Activated naive CD4-positive, alpha-beta T cell treated with anti-CD3 and anti-CD28 coated beads, Interleukin-2, amount 10 ng/mL, durations not matched to agents 7 days and 5 days (primary cell): ENCODE measurements at regions not wholly inside any gene's neighbourhood (a gene's known extent, or its start where the extent isn't known, plus 50 kb on each side); places are given as distances from the start of the nearest gene placed in this dataset.

ENCODE experiments used
- CTCF ChIA-PET: fragments of 350-600 bp; sonication (Branson Sonifier 250); formaldehyde crosslinking; loops from one replicate; lab custom pipeline; 2021; ENCODE audit warnings: antibody characterized with exemption; lab: Charles Lee
- DNase-seq: peaks from one replicate; pipeline ENCODE4 v3.0.0-alpha.2; 2020
- H3K27ac Mint-ChIP-seq: one replicate; pipeline ENCODE4 v1.8.0; 2021; ENCODE audit warnings: mild to moderate bottlenecking, moderate library complexity, mixed read lengths
- H3K27me3 Mint-ChIP-seq: one replicate; pipeline ENCODE4 v1.8.0; 2021; ENCODE audit warnings: mild to moderate bottlenecking, mixed read lengths
- H3K36me3 Mint-ChIP-seq: one replicate; pipeline ENCODE4 v1.8.0; 2021; ENCODE audit warnings: mixed read lengths
- H3K4me1 Mint-ChIP-seq: one replicate; pipeline ENCODE4 v1.8.0; 2021; ENCODE audit warnings: mixed read lengths
- H3K4me3 Mint-ChIP-seq: one replicate; pipeline ENCODE4 v1.8.0; 2021; ENCODE audit warnings: mild to moderate bottlenecking, moderate library complexity, mixed read lengths
- H3K9me3 Mint-ChIP-seq: one replicate; pipeline ENCODE4 v1.8.0; 2021; ENCODE audit warnings: mixed read lengths

DNA sequence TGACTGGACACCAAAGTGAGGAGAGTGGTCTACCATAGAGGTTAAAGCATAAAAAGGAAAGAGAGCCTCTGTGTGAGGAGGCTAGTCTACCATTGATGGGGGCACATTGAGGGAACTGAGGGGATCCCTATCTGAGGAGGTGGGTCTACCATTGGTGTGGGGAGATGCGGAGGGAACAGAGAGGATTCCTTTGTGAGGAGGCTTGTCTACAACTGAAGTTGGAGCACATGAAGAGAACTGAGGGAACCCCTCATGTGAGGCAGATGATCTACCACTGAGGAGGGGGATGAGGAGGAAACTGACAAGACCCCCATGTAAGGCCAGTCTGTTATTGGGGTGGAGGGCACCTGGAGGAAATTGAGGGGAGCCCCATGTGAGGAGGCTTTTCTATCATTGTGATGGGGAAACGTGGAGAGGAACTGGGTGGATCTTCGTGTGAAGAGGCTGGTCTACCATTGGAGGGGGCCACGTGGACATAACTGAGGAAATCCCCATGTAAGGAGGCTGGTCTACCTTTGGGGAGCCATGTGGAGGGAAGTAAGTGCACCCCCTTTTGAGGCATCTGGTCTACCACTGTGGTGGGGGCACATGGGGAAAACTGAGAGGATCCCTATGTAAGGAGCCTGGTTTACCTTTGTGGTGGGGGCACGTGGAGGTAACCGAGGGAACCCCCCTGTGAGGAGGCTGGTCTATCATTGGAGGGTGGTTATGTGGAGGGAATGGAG lies 160.1 kb downstream of the FBLN2 start:
- H3K27ac Mint-ChIP-seq: no peak overlapping the region
- H3K9me3 Mint-ChIP-seq: peaks cover 34% of the 10 kb centered on the region
- CTCF ChIA-PET: no interaction called here
- no peaks in the 10 kb centered on the region for H3K27me3 Mint-ChIP-seq
- H3K4me3 Mint-ChIP-seq: no peak overlapping the region
- H3K36me3 Mint-ChIP-seq: no peaks in the 10 kb centered on the region
- DNase-seq: peak; percentile 11
- no peaks in the 10 kb centered on the region for H3K4me1 Mint-ChIP-seq

DNA sequence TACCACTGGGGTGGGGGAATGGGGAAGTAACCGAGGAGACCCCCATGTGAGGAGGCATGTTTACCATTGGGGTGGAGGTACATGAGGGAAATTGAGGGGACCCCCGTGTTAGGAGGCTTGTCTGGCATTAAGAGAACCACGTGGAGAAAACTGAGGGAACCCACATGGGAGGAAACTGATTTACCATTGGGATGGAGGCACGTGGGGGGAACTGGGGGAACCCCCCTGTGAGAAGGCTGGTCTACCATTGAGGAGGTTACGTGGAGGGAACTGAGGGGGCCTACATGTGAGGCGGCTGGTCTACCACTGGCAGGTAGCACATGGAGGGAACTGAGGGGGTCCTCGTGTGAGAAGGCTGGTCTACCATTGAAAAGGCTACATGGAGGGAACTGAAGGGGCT lies 159.4 kb downstream of the FBLN2 start:
- DNase-seq: peak; percentile 15
- Mint-ChIP-seq H3K36me3 (no peaks in the 10 kb centered on the region), H3K4me3 (no peak overlapping the region), H3K27ac (no peak overlapping the region), H3K9me3 (peaks cover 28% of the 10 kb centered on the region), H3K4me1 (no peaks in the 10 kb centered on the region), H3K27me3 (no peaks in the 10 kb centered on the region)
- CTCF ChIA-PET: no interaction called here

DNA sequence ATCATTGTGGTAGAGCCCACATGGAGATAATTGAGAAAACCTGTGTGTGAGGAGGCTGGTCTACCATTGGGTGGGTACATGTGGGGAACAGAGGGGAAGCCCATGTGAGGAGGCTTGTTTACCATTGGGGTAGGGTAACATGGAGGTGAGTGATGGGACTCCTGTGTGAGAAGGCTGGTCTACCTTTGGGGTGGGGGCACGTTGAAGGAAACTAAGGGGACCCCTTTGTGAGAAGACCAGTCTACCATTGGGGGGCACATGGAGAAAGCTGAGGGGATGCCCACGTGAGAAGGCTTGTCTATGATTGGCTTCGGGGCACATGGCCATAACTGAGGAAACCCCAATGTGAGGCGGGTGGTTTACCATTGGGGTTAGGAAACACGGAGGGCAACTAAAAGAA lies 158.5 kb downstream of the FBLN2 start:
- CTCF ChIA-PET: no interaction called here
- H3K27ac Mint-ChIP-seq: no peak overlapping the region
- H3K4me1 Mint-ChIP-seq: no peaks in the 10 kb centered on the region
- no peak overlapping the region for H3K4me3 Mint-ChIP-seq
- H3K36me3 Mint-ChIP-seq: no peaks in the 10 kb centered on the region
- DNase-seq: no peak
- H3K27me3 Mint-ChIP-seq: no peaks in the 10 kb centered on the region
- H3K9me3 Mint-ChIP-seq: peaks cover 24% of the 10 kb centered on the region

DNA sequence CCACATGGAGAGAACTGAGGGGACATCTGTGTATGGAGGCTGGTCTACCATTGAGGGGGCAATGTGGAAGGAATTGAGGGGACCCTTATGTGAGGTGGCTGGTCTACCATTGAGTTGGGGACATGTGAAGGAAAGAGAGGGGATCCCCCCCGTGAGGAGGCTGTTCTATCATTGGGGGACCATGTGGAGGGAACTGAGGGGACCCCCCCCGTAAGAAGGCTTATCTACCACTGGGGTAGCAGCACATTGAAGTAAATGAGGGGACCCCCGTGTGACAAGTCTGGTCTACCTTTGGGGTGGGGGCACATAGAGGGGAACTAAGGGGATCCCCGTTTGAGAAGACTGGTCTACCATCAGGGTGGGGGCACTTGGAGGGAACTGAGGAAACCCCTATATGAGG lies 158.0 kb downstream of the FBLN2 start:
- Mint-ChIP-seq H3K4me1 (no peaks in the 10 kb centered on the region), H3K36me3 (no peaks in the 10 kb centered on the region), H3K27ac (no peak overlapping the region), H3K4me3 (no peak overlapping the region), H3K9me3 (peaks cover 21% of the 10 kb centered on the region), H3K27me3 (no peaks in the 10 kb centered on the region)
- DNase-seq: peak; percentile 1
- CTCF ChIA-PET: no interaction called here

DNA sequence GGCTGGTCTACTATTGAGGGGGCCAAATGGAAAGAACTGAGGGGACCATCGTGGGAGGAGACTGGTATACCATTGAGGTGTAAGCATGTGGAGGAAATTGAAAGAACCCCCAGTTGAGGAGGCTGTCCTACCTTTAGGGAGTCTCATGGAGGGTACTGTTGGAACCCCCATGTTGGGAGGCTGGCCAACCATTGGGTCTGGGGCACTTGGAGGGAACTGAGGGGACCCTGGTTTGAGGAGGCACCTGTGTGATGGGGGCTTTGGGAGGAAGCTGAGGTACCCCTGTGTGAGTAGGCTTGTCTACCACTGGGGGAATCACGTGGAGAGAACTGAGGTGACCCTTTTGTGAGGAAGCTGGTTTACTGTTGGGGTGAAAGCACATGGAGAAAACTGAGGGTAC lies 157.5 kb downstream of the FBLN2 start:
- Mint-ChIP-seq H3K36me3 (no peaks in the 10 kb centered on the region), H3K9me3 (peaks cover 18% of the 10 kb centered on the region), H3K4me1 (no peaks in the 10 kb centered on the region), H3K4me3 (no peak overlapping the region), H3K27me3 (no peaks in the 10 kb centered on the region), H3K27ac (no peak overlapping the region)
- DNase-seq: peak; percentile 15
- CTCF ChIA-PET: no interaction called here

DNA sequence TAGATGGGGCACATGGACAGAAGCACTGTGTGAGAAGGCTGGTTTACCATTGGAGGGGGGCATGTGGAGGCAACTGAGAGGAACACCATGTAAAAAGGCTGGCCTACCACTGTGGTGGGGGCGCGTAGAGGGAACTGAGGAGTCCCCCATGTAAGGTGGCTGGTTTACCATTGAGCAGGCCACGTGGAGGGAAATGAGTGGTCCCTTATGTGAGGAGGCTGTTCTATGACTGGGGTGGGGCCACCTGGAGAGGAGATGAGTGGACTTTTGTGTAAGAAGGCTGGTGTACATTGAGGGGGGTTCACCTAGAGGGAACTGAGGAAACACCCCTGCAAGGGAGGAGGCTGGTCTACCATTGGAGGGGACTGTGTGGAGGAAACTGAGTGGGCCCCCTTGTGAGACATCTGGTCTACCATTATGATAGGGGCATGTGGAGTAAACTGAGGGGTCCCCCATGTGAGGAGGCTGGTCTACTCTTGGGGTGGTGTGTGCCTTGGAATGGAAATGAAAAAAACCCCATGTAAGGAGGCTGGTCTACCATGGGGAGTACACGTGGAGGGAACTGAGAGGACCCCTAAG lies 156.9 kb downstream of the FBLN2 start:
- Mint-ChIP-seq H3K9me3 (peaks cover 14% of the 10 kb centered on the region), H3K36me3 (no peaks in the 10 kb centered on the region), H3K27ac (no peak overlapping the region), H3K4me3 (no peak overlapping the region), H3K27me3 (no peaks in the 10 kb centered on the region), H3K4me1 (no peaks in the 10 kb centered on the region)
- DNase-seq: peak; percentile 12
- CTCF ChIA-PET: no interaction called here

DNA sequence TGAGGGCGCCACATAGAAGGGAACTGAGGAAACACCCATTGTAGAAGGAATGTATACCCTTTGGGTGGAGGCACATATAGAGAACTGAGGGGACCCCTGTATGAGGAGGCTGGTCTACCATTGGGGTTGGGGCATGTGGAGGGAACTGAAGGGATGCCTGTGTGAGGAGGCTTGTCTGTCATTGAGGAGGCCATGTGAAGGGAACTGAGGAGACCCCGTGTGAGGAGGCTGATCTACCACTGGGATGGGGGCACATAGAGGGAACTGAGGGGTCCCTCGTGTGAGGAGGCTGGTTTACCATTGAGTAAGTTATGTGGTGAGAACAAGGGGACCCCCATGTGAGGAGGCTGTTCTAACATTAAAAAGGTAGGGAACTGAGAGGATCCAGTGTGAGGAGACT lies 156.1 kb downstream of the FBLN2 start:
- H3K27ac Mint-ChIP-seq: no peak overlapping the region
- peaks cover 14% of the 10 kb centered on the region for H3K9me3 Mint-ChIP-seq
- H3K4me3 Mint-ChIP-seq: no peak overlapping the region
- no peak for DNase-seq
- H3K36me3 Mint-ChIP-seq: no peaks in the 10 kb centered on the region
- CTCF ChIA-PET: no interaction called here
- no peaks in the 10 kb centered on the region for H3K27me3 Mint-ChIP-seq
- H3K4me1 Mint-ChIP-seq: no peaks in the 10 kb centered on the region

DNA sequence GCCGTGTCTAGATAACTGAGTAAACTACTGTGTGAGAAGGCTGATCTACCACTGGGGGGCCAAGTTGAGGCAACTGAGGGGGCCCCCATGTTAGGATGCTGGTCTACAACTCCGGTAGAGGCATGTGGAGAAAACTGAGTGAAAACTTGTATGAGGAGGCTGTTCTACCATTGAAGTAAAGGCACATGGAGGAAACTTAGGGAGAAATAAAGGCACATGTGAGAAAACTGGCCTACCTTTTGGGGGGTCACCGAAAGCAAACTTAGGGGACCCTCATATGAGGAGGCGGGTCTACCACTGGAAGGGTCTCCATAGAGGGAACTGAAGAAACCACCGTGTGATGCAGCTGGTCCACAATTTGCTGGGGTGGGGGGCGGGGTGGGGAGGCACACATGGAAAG lies 155.2 kb downstream of the FBLN2 start:
- no peaks in the 10 kb centered on the region for H3K36me3 Mint-ChIP-seq
- H3K9me3 Mint-ChIP-seq: peaks cover 14% of the 10 kb centered on the region
- CTCF ChIA-PET: no interaction called here
- DNase-seq: no peak
- no peaks in the 10 kb centered on the region for H3K4me1 Mint-ChIP-seq
- H3K27me3 Mint-ChIP-seq: no peaks in the 10 kb centered on the region
- no peak overlapping the region for H3K4me3 Mint-ChIP-seq
- no peak overlapping the region for H3K27ac Mint-ChIP-seq

DNA sequence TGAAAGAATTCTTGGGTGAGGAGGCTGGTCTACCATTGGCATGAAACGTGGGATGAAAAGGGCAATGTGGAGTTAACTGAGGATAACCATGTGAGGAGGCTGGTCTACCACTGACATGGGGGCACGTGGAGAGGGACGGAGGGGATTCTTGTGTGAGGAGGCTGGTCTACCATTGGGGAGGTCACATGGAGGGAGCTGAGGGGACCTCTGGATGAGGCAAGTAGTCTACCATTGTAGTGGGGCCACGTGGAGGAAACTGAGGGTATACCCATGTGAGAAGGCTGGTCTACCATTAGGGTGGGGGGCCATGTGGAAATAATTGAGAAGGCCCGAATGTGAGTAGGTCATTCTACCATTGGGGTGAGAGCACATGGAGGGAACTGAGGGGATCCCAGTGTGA lies 154.1 kb downstream of the FBLN2 start:
- Mint-ChIP-seq H3K4me3 (no peak overlapping the region), H3K9me3 (peaks cover 13% of the 10 kb centered on the region), H3K27ac (no peak overlapping the region), H3K27me3 (no peaks in the 10 kb centered on the region), H3K36me3 (no peaks in the 10 kb centered on the region), H3K4me1 (no peaks in the 10 kb centered on the region)
- CTCF ChIA-PET: no interaction called here
- peak; percentile 6 for DNase-seq

DNA sequence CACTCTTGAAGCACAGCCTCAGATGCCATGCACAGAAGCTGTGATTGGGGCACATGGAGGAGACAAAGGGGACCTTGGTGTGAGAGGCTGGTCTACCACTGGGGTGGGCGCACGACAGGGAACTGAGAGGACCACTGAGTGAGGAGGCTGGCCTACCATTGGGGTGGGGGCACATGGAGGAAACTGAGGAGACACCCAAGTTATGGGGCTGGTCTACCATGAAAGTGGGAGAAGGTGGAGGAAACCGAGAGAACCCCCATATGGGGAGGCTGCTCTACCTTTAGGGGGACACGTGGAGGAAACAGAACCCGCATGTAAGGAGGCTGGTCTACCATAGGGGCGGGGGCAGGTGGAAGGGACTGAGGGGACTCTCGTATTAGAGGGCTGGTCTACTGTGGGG lies 153.4 kb downstream of the FBLN2 start:
- H3K36me3 Mint-ChIP-seq: no peaks in the 10 kb centered on the region
- no peak overlapping the region for H3K4me3 Mint-ChIP-seq
- no peak overlapping the region for H3K27ac Mint-ChIP-seq
- CTCF ChIA-PET: no interaction called here
- H3K27me3 Mint-ChIP-seq: peaks cover 4% of the 10 kb centered on the region
- peak; percentile 18 for DNase-seq
- H3K4me1 Mint-ChIP-seq: no peaks in the 10 kb centered on the region
- H3K9me3 Mint-ChIP-seq: peaks cover 8% of the 10 kb centered on the region

DNA sequence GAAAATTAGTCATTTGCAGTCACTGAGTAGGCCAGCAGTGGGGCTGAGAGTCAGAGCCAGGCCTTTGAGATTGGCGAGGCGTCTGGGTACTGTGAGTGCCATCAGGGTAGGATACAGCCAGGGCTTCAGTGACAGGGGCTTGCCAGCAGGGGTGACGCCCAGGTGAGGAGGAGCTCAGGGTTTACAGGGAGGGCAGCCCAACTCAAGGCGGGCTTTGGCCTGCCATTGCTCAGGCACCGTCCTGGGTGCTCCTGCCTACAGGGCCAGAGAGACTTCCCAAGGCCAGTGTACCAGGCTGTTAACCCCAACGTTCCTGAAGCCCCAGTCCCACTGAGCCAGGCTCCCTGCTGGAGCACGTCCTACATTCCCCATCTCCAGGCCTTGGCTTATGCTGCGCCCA lies 152.0 kb downstream of the FBLN2 start:
- Mint-ChIP-seq H3K4me1 (no peaks in the 10 kb centered on the region), H3K4me3 (no peak overlapping the region), H3K36me3 (no peaks in the 10 kb centered on the region), H3K27me3 (peaks cover 4% of the 10 kb centered on the region), H3K27ac (no peak overlapping the region), H3K9me3 (peaks cover 3% of the 10 kb centered on the region)
- DNase-seq: no peak
- CTCF ChIA-PET: no interaction called here

DNA sequence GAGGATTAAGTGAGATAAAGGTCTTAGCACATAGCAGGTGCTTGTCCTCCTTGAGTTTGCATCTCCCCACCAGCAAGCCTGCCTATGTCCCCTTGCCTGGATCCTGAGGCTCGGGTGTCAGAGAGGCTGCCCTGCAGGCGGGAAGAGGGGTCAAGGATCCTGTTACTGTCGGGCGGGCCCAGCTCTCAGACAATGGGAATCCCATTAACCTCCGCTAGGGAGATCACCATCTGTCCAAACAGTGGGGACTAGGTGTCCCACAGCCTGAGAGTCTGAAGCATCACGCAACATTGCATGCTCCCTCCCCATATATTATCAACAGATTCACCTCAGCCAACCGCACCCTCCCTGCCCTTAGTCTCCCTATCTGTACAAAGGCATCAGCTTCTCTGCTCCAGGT lies 151.4 kb downstream of the FBLN2 start:
- Mint-ChIP-seq H3K27ac (no peak overlapping the region), H3K4me1 (no peaks in the 10 kb centered on the region), H3K4me3 (no peak overlapping the region), H3K36me3 (no peaks in the 10 kb centered on the region), H3K27me3 (peaks cover 4% of the 10 kb centered on the region), H3K9me3 (peaks cover 3% of the 10 kb centered on the region)
- DNase-seq: no peak
- CTCF ChIA-PET: no interaction called here

DNA sequence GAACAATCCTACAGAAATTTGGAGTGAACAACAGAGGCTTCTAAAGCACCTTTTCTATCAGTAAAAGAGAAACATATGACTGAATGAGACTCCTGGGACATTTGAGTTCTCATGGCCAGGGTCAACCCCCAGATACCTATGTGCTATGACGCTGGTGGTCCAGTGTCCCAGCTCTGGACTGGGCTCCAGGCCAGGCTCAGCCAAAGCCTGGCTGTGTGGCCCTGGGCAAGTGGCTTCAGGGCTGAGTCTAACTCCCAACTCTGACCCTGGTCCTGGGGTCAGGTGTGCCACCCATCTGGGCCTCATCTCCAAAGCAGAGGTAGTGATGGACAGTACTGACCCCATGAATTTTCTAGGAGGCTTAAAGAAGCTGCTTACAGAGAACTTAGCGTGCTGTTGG lies 147.8 kb downstream of the FBLN2 start:
- Mint-ChIP-seq H3K27me3 (peaks cover 8% of the 10 kb centered on the region), H3K36me3 (no peaks in the 10 kb centered on the region), H3K4me3 (no peak overlapping the region), H3K4me1 (no peaks in the 10 kb centered on the region), H3K27ac (no peak overlapping the region), H3K9me3 (no peaks in the 10 kb centered on the region)
- CTCF ChIA-PET: no interaction called here
- DNase-seq: no peak

DNA sequence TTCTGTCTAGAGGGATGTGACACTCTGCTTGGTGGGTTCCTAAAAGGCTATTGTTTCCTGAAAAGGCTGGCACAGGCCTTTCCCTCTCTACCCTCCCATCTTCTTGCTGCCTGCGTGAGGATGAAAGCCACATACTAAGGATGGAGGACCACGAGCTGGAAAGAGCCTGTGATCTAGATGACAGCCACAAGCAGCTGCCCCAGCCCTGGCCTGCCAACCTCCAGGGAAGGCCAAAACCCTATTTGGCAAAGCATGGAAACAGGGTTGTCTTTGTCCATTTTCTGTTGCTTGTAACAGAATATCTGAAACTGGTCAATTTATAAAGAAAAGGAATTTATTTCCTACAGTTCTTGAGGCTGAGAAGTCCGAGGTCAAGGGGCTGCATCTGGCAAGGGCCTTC lies 144.5 kb downstream of the FBLN2 start:
- Mint-ChIP-seq H3K4me3 (no peak overlapping the region), H3K27me3 (peaks cover 8% of the 10 kb centered on the region), H3K36me3 (no peaks in the 10 kb centered on the region), H3K9me3 (no peaks in the 10 kb centered on the region), H3K4me1 (no peaks in the 10 kb centered on the region), H3K27ac (no peak overlapping the region)
- no peak for DNase-seq
- CTCF ChIA-PET: no interaction called here

DNA sequence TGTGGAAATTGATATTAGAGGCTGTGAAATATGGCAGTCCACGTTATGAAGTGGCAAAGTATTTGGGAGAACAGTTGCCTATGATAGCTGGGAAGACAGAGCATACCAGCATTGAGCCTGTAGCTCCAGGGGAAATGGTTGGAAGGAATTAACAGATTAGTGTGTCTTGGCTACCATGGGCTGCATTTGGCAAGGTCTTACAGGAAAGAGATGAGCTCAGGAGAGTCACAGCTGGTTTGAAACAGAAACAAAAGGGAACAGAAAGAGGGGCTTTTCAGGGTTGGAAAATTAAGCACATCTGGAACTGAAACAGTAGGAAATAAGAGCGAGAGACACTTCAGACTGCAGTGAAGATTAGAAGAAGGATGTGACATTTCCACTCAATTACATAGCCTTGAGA lies 141.7 kb downstream of the FBLN2 start:
- H3K27me3 Mint-ChIP-seq: peaks cover 12% of the 10 kb centered on the region
- no peak overlapping the region for H3K4me3 Mint-ChIP-seq
- no peak for DNase-seq
- no peak overlapping the region for H3K27ac Mint-ChIP-seq
- CTCF ChIA-PET: no interaction called here
- H3K36me3 Mint-ChIP-seq: no peaks in the 10 kb centered on the region
- no peaks in the 10 kb centered on the region for H3K9me3 Mint-ChIP-seq
- no peaks in the 10 kb centered on the region for H3K4me1 Mint-ChIP-seq
